Uterus (tissue), 3 donors: ENCODE measurements at regions not wholly inside any gene's neighbourhood (a gene's known extent, or its start where the extent isn't known, plus 50 kb on each side); places are given as distances from the start of the nearest gene placed in this dataset.
"Not testable (repeated sequence)": the region's sequence is repeated elsewhere in the genome, so short reads cannot be mapped to it uniquely, and the experiment has no call there.

Experiments used
- DNase-seq, 2 donors: peaks; one replicate each; pipeline ENCODE4 v3.0.0-alpha.2; 2019 to 2020
- H3K27ac ChIP-seq, 2 donors: fragments of 200-600 bp; sonication (generic); 1 replicate in 1 of 2; 2 replicates in 1 of 2; pipeline ENCODE4 v1.5.1; 2016 to 2018
- H3K27me3 ChIP-seq, 2 donors: fragments of 200-600 bp; sonication (generic); one replicate each; pipeline ENCODE4 v1.5.1; 2018 to 2019; ENCODE audit warnings: control low read depth in 1 of 2
- H3K36me3 ChIP-seq, 2 donors: fragments of 200-600 bp; sonication (generic); one replicate each; pipeline ENCODE4 v1.5.1; 2019; ENCODE audit warnings: control low read depth in 1 of 2
- H3K4me1 ChIP-seq, 2 donors: fragments of 200-600 bp; sonication (generic); one replicate each; pipeline ENCODE4 v1.5.1; 2018 to 2019; ENCODE audit warnings: control low read depth in 1 of 2
- H3K4me3 ChIP-seq, 2 donors: fragments of 200-600 bp; sonication (generic); 1 replicate in 1 of 2; 2 replicates in 1 of 2; pipeline ENCODE4 v1.5.1; 2018 to 2019; ENCODE audit warnings: mild to moderate bottlenecking in 1 of 2
- H3K9me3 ChIP-seq, 2 donors: fragments of 200-600 bp; sonication (generic); one replicate each; pipeline ENCODE4 v1.5.1; 2019; ENCODE audit warnings: control low read depth in 1 of 2
- CTCF ChIP-seq, 4 experiments: fragments of 200-600 bp in 2 of 4; fragments of 450-650 bp in 2 of 4; sonication (generic) in 2 of 4; IDR thresholded peaks; one replicate each; pipeline ENCODE4 v1.5.1; 2016 to 2019; ENCODE audit warnings: antibody characterized with exemption in 4 of 4, mild to moderate bottlenecking in 2 of 4, moderate library complexity in 1 of 4
- POLR2A ChIP-seq, 2 donors: fragments of 450-650 bp; IDR thresholded peaks; one replicate each; pipeline ENCODE4 v1.6.1; 2016; ENCODE audit warnings: antibody characterized with exemption in 2 of 2, mild to moderate bottlenecking in 1 of 2, moderate library complexity in 1 of 2
- intact Hi-C: fragments of 100-400 bp; cut with DNase I; formaldehyde crosslinking; loops from one replicate; pipeline ENCODE4 v1.15.1; 2023; ENCODE audit warnings: low total_unique reads
- donor health status: DM: yes; HTN: yes; CAD: no.

DNA sequence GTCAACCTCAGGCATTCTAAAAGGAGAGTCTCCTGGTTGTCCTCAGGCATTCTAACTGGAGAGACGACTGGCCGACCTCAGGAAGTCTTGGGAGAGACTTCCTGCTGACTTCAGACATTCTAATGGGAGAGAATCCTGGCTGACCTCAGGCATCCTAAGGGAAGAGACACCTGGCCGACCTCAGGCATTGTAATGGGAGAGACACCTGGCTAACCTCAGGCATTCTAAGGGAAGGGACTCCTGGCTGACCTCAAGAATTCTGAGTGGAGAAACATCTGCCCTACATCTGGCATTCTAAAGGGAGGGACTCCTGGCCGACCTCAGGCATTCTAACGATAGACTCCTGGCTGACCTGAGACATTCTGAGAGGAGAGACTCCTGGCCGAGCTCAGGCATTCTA, 1353.3 kb downstream of the UQCRFS1 start:
- Histone ChIP-seq H3K9me3 (no peaks in the 10 kb centered on the region), H3K27ac (no peak overlapping the region), H3K36me3 (no peaks in the 10 kb centered on the region), H3K4me3 (no peak overlapping the region), H3K27me3 (no peaks in the 10 kb centered on the region), H3K4me1 (no peaks in the 10 kb centered on the region)
- no peak for TF ChIP-seq POLR2A (IDR thresholded peaks at IDR 0.05)
- DNase-seq = no peak
- intact Hi-C loops = no loop called here

DNA sequence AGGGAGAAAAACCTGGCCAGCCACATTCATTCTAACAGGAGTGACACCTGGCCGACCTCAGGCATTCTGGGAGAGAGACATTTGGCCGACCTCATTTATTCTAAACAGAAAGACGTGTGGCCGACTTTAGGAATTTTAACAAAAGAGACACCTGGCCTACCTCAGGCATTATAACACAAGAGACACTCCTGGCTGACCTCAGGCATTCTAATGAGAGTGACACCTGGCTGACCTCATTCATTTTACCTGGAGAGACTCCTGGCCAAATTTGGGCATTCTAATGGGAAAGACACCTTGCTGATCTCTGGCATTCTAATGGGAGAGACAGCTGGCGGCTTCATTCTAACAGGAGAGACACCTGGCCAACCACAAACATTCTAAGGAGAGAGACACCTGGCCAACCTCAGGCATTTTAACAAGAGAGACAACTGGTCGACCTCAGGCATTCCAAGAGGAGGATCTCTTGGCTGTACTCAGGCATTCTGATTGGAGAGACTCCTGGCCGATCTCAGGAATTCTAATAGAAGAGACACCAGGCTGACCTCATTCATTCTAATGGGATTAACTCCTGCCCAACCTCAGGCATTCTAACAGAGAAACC, 1353.9 kb downstream of the UQCRFS1 start:
- Histone ChIP-seq H3K4me1 (no peaks in the 10 kb centered on the region), H3K9me3 (no peaks in the 10 kb centered on the region)
- TF ChIP-seq CTCF (IDR thresholded peaks at IDR 0.05) (no peak), POLR2A (IDR thresholded peaks at IDR 0.05) (no peak)

DNA sequence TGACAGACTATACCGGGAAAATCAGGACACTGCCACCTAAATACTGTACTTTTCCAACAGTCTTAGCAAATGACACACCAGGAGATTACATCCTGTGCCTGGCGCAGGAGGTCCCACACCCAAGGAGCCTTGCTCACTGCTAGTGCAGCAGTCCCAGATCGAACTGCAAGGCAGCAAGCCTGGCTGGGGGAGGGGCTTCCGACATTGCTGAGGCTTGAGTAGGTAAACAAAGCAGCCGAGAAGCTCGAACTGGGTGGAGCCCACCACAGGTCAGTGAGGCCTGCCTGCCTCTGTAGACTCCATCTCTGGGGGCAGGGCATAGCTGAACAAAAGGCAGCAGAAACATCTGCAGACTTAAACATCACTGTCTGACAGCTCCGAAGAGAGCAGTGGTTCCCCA, 1360.0 kb downstream of the UQCRFS1 start:
- H3K27me3 ChIP-seq, H3K27ac ChIP-seq, H3K4me1 ChIP-seq, DNase-seq, H3K9me3 ChIP-seq, intact Hi-C loops, H3K4me3 ChIP-seq, H3K36me3 ChIP-seq: not testable (repeated sequence)

More for the DNA sequence above, 1353.9 kb downstream of the UQCRFS1 start:
- DNase-seq = no peak
- H3K4me3 ChIP-seq = no peak overlapping the region
- no peaks in the 10 kb centered on the region for H3K27me3 ChIP-seq
- H3K27ac ChIP-seq = no peak overlapping the region
- H3K36me3 ChIP-seq = no peaks in the 10 kb centered on the region
- intact Hi-C loops = no loop called here

DNA sequence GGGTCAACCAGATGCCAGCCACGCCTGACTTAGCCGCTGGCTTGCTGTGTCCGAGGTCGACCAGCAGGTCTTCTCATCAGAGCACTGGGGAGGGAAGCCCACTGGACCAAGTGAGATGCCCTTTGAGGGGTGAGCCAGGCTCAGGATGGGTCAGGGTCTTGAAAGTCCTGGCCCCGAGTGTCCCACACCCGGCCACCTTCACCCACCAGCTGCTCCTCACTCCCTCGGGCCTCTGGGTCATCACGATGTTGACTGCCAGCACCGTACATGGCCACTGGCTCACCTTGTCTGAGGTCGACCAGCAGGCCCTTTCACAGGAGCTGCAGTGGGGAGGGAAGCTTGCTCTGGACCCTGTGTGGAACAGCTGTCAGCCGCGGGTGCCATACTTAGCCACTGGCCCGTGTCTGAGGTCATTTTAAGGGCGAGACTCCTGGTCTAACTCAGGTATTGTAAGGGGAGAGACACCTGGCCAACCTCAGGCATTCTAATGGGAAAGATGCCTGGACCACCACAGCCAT, 1361.3 kb downstream of the UQCRFS1 start:
- no peak overlapping the region for H3K27ac ChIP-seq
- no peaks in the 10 kb centered on the region for H3K4me1 ChIP-seq
- H3K27me3 ChIP-seq = no peaks in the 10 kb centered on the region
- no peak for DNase-seq
- H3K9me3 ChIP-seq = no peaks in the 10 kb centered on the region
- H3K4me3 ChIP-seq = no peak overlapping the region
- intact Hi-C loops = no loop called here
- TF ChIP-seq POLR2A (IDR thresholded peaks at IDR 0.05) (no peak), CTCF (IDR thresholded peaks at IDR 0.05) (no peak)
- no peaks in the 10 kb centered on the region for H3K36me3 ChIP-seq

DNA sequence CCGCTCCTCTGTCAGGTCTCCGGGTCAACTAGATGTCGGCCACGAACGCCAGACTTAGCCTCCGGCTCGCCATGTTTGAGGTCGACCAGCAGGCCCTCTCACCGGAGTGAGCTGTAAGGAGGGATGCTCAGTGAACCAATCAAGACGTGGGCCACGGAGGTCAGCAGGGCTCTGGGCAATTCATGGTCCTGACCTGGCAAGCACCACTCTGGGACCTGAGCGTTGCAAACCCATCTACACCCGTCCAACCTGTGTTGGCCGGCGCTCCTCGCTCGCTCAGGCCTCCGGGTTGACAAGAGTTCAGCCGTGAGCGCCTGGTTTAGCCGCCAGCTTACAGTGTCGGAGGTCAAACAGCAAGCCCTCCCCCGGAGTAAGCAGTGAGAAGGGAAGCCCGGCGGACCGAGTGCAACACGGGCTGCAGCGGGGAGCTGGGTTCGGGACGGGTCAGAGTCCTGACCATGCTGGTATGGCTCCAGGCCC, 1361.9 kb downstream of the UQCRFS1 start:
- no peaks in the 10 kb centered on the region for H3K9me3 ChIP-seq
- intact Hi-C loops = no loop called here
- no peaks in the 10 kb centered on the region for H3K27me3 ChIP-seq
- no peak overlapping the region for H3K27ac ChIP-seq
- no peak for DNase-seq
- H3K4me1 ChIP-seq = no peaks in the 10 kb centered on the region
- no peak overlapping the region for H3K4me3 ChIP-seq
- H3K36me3 ChIP-seq = no peaks in the 10 kb centered on the region
- no peak for TF ChIP-seq CTCF (IDR thresholded peaks at IDR 0.05)
- TF ChIP-seq POLR2A (IDR thresholded peaks at IDR 0.05) = no peak

DNA sequence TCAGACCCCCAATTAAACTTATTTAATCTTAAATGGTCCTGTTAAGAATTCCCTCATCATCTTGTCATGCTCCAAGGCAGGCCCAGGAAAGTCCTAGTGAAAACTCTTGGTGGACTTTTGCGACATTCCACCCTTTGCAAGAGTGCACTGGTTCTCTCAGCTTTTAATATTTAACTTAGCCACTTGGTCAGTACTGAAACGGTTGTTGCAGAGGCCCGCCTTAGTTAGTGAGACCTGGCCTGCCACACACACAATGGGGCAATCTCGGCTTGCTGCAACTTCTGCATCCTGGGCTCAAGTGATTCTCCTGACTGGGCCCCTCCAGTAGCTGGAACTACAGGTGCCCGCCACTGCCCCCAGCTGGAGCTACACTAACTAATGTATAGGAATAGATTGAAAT, 1366.0 kb downstream of the UQCRFS1 start:
- Histone ChIP-seq H3K36me3 (no peaks in the 10 kb centered on the region), H3K9me3 (no peaks in the 10 kb centered on the region), H3K27ac (no peak overlapping the region), H3K4me1 (no peaks in the 10 kb centered on the region), H3K4me3 (no peak overlapping the region), H3K27me3 (no peaks in the 10 kb centered on the region)
- TF ChIP-seq CTCF (IDR thresholded peaks at IDR 0.05) = no peak
- no peak for TF ChIP-seq POLR2A (IDR thresholded peaks at IDR 0.05)
- intact Hi-C loops = no loop called here
- DNase-seq = no peak
